ENCODE measurements at regions not wholly inside any gene's neighbourhood (a gene's known extent, or its start where the extent isn't known, plus 50 kb on each side); places are given as distances from the start of the nearest gene placed in this dataset.

DNA sequence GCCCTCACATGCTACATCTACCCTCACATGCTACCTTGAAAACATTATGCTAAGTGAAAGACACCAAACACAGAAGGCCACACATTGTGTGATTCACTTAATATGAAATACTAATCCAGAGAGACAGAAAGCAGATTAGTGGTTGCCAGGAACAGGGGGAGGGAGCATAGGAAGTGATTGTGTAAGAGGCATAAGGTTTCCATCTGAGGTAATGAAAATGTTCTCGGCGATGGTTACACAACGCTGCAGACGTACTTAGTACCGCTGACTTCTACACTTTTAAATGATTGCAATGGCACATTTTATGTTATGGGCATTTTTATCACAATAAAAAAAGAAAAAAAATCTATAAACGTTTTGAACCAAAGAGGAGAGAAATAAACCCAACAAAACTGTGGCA, 742.3 kb downstream of the TYW1 start:
- TF ChIP-seq, protein P1, sequence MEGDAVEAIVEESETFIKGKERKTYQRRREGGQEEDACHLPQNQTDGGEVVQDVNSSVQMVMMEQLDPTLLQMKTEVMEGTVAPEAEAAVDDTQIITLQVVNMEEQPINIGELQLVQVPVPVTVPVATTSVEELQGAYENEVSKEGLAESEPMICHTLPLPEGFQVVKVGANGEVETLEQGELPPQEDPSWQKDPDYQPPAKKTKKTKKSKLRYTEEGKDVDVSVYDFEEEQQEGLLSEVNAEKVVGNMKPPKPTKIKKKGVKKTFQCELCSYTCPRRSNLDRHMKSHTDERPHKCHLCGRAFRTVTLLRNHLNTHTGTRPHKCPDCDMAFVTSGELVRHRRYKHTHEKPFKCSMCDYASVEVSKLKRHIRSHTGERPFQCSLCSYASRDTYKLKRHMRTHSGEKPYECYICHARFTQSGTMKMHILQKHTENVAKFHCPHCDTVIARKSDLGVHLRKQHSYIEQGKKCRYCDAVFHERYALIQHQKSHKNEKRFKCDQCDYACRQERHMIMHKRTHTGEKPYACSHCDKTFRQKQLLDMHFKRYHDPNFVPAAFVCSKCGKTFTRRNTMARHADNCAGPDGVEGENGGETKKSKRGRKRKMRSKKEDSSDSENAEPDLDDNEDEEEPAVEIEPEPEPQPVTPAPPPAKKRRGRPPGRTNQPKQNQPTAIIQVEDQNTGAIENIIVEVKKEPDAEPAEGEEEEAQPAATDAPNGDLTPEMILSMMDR (IDR thresholded peaks at IDR 0.05) = no peak
- no peak for TF ChIP-seq POLR2A (IDR thresholded peaks at IDR 0.05)
